ENCODE measurements at regions not wholly inside any gene's neighbourhood (a gene's known extent, or its start where the extent isn't known, plus 50 kb on each side); places are given as distances from the start of the nearest gene placed in this dataset.
"Not testable (repeated sequence)": the region's sequence is repeated elsewhere in the genome, so short reads cannot be mapped to it uniquely, and the experiment has no call there.

DNA sequence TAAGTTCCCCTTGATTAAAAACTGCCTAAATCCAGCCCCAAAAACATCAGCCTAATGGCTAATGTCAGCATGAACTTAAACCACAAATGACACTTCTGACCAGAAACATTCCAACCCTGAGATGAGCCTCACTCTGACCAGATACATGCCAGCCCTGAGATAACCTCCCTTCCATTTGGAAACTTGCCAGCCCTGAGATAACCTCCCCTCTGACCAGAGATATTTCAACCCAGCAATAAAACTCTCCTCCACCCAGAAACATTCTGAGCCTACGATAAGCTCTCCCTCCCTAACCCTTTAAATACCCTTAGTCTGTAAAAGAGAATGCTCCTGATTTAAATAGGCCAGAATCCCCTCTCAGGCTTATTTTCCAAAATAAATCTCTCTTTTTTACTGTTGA is 1035.7 kb upstream of the NUDT12 start:
- no peak for DNase-seq

DNA sequence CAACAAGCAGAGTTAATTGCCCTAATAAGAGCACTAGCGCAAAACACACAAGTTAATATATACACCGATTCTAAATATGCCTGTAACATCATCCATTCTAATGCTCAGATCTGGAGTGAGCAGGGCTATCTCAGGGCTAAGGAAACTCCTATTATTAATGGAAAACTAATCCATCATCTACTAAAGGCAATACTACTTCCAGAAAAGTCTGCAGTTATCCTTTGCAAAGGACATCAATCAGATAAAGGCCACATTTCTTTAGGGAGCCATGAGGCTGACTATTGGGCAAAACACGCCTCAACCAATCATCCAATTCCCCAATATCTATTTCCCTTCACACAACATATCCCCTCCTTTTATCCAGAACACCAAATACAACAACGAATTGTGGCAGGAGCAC is 1032.3 kb upstream of the NUDT12 start:
- no peak for DNase-seq

DNA sequence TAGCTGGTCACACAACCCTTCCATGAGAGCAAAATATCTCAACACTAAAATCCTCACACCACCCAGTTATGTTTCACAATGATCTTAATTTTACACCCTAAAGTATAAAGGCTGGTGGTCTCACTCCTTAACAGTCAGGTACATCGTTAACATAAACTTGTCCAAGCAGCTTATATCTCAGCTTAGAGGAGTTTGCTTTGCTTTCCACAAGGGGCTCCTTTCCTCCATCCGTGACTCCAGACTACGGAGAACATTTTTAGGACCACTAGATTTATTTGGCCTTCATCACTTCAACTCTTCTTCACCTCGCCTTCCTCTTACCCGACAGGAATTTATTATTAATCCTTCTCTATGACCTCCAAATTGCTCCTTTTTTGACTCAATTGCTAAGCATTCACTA is 1014.1 kb upstream of the NUDT12 start:
- no peak for DNase-seq

DNA sequence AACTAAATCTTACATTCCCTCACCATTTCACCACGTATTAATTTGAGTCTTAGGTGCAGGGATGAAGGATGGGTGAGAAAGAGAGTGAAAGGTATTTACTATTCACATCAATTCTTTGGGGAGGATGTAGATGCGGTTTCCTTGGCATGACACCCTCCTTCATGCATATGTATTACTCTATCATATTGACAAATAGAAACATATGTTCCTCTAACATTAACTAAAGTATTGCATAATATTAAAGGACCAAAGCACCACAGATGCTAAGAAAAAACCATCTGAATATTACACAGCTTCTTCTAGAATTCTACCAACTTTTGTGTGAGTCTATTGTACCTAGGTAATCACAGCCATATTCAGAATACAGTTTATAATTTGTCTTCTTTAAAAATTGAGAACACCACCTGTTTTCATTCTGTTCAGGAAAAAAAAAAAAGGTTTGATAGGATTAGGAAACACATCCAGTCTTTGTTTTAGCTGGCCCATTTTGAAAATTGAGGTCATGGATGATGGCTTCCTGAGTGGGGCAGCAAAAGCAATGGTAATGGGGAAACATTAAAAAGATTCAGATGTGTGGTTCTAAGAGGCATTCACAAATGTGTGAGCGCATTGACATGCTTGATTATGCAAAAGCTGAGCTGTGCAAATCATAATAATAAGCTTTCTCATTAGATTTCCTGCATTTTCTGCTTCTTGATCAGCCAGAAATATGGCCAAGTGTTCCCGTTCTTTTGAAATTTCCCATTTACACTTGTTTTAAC is 1011.5 kb upstream of the NUDT12 start:
- no peak for DNase-seq

DNA sequence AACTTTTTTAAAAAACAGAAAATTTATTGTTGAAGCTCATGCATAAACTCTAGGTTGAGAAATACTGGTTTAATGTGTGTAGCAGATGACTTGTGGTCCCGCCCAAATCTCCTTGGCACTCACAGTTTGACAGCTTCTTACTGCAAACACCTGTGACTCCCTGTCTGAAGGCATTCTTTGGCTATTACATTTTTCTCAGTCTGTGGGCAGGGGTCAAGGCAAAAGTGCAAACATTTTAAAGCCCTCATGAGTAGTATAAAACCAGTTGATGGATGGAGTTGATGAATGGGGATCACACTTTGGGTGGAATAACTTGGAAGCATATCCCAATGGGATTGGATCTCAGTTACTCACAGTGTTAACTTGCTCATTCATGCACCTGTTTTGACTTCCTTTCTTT is 1007.0 kb upstream of the NUDT12 start:
- no peak for DNase-seq

DNA sequence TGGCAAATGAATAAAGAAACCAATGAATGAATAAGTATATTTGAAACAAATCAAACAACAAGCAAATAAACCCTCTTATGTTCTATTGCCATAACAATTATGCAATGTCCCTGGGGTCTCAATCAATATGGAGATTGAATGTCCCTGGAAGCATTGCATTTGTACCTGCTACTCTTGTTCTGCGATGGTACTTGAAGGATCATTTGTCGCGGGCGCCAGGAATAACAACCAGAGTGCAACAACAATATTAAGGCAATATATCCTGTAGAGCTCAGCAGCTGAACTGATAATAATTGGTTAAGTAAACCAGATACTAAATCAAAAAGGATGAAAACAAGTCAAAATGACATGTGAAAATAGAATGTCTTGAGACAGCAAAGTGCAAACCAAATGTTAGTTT is 1001.9 kb upstream of the NUDT12 start:
- DNase-seq = no peak

DNA sequence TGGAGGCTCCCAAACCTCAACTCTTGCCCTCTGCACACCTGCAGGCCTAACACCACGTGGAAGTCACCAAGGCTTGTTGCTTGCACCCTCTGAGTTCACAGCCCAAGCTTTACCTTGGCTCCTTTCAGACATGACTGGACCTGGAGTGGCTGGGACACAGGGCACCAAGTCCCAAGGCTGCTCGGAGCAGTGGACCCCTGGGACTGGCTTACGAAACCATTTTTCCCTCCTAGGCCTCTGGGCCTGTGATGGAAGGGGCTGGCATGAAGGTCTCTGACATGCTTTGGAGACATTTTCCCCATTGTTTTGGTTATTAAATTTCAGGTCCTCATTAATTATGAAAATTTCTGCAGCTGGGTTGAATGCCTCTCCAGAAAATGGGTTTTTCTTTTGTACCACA is 994.4 kb upstream of the NUDT12 start:
- no peak for DNase-seq

DNA sequence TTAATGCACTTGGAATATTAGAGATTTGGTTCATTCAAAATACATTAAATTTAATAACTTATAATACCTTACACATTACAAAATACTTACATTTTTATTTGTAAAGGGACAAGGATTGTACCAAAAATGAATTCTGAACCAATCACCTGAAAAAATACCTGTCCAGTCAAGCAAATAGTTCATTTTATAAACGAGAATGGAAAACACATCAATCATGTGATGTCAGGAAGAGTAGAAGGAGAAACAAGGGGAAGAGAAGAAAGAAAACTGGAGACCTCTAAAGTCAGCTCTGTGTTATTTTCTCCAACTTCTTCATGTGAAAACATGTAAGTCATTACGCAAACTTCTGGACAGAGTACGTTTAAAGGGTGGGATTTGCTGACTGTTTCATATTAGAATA is 989.0 kb upstream of the NUDT12 start:
- no peak for DNase-seq

DNA sequence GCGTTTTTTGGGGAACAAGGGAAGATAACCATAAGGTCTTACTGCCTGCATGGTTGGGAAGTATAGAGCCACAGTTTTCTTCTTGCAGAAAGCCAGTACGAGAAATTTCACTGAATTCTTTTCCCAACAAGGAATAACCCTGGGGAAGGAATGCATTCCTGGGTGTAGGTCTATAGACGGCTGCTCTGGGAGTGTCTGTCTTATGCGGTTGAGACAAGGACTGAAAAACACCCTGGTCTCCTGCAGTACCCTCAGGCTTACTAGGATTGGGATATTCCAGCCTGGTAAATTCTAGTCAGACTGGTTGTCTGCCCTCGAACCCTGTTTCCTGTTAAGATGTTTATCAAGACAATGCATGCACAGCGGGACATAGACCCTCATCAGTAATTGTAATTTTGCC is 984.3 kb upstream of the NUDT12 start:
- DNase-seq = not testable (repeated sequence)

DNA sequence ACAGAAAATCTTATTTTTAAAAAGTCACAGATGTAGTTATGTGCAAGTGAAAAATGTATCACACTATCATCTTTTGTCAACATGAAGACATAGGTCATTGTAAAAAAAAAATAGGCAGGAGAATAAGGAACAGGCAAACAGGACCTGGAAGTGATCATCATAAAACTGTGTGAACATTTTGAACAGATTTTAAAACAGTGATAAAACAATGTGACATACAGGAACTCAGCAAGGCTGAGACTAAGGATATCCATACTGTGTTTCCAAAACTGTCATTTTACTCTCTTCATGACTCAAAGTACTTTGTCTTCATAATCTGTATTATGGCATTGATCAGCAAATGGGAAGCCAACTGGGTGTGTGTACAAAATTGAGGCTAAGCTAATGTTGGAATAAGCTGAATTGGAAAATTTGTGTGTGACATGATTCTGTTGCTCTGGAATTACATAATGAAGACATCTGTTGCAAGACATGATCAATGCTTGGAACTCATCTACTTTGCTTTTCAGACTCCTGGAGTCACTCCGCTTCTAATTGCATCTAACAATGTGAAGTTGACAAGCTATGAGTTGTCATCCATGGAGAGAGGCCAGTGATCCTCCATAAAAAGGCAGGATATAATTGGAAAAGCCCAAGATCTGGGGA is 978.7 kb upstream of the NUDT12 start:
- no peak for DNase-seq

DNA sequence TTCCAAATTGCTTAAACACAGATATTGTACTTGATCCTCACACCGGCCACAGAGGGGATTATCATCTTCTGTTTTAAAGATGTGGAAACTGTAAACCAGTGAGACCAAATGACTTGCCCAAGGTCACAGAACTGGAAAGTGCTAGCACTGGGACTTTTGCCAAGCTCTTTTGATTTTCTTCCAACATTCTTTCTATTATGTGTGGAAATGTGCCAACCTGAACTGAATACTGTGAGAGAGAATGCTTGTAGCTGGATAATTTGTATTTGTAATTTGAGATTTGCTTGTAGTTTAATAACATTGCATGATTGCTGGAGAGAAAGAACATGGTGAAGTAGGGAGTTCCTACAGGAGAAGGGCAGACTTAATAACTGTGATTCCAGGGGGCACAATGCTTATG is 977.9 kb upstream of the NUDT12 start:
- DNase-seq = no peak

DNA sequence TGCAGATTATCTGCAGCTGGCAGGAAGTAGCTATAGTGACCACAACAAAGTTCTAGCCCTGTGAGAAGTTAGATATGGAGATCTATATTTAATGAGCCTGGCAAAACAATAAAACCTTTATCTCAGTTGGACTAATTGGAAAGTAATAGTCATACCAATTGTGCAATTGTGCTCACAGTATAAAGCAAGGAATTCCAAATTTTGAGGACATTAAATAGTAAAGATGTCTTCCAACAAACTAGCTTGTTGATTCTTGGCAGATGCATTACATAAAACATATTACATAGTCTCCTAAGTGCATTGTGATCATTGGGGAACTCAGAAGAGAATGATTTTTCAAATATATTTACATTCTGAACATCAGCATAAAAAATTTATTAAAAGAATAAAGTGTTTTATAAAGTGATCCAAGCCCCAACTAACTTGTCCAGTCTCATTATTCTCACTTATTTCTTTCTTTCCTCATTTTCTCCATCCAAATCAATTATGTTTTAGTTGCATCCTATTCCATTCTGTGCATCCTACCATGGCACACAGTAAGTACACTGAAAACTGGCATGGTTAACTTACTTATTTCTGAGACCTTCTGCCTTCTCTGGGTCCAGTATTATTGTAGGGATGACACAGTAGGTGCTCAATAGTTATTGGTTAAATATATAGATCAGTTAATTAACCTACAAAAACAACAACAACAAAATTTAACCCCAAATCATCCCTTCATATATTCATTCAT is 977.2 kb upstream of the NUDT12 start:
- DNase-seq = no peak

DNA sequence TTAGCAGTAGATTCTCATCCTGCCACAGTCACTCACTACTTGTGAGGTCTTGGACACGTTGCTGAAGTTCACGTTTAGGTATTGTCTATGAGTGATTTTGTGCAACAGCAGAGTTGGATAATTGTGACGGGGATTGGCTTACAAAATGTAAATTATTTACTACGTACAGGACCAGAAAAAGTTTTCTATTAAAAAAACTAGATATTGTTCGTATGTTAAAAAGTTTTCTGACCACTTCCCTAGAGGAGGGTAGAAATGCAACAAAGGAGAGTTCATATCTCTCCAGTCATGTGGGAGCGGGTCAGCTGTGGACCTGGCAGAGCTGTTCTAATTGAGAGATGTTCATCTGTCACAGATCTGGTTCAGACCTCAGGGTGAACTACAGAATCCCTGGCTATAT is 976.1 kb upstream of the NUDT12 start:
- no peak for DNase-seq

DNA sequence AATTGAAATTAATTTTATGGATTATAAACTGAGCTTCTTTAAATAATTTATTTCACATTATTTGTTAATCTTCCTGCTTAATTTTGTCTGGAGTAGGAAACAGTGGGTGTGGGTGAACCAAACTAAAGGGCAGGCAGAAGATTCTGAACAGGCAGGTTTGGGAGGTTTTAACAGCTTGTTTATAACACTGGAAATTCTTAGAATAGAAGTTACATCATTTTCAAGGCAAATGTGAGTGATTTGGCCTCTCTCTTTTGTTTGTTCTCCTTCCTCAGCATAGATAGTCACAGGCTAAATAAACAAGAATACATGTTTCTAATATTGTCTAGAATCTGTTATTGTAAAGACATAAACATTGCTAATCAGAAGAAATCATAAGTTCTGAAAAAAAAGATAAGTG is 970.9 kb upstream of the NUDT12 start:
- DNase-seq = no peak

DNA sequence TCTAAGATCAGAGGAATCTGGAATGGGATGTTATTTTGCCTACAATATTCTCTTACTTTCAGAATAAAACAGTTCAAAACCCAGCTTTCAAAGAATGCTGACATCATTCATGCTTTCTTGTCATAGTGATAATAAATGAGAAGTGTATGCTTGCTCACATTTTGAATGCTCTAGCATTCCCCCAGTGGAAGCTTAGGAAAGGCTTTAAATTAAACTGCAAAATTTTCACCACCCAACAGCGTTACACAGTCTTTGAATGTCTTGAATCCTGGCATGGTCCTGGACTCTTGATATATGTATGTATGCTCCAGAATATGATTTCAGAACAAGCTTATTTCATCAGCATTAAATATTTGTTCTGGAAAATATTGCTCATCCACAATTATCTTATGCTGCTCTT is 964.3 kb upstream of the NUDT12 start:
- no peak for DNase-seq

DNA sequence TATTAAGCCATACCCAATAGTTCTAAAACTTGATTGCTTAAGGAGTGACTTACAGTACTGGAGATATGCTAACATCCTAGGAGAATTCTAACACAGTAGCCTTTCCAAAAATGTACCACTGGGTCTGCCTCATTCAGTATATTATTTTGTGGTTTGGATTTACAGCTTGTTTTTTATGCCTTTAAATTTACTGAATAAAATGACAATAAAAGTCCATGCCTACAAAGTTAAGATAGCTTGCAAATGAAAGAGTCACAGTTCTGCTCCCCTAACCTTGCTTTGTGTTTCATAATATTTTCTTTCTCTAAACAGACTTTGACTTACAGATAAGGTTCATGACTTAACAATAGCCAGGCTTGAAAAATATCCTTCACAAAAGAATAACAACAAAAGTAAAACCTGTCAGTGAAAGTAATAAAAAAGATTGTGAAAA is 951.1 kb upstream of the NUDT12 start:
- no peak for DNase-seq

DNA sequence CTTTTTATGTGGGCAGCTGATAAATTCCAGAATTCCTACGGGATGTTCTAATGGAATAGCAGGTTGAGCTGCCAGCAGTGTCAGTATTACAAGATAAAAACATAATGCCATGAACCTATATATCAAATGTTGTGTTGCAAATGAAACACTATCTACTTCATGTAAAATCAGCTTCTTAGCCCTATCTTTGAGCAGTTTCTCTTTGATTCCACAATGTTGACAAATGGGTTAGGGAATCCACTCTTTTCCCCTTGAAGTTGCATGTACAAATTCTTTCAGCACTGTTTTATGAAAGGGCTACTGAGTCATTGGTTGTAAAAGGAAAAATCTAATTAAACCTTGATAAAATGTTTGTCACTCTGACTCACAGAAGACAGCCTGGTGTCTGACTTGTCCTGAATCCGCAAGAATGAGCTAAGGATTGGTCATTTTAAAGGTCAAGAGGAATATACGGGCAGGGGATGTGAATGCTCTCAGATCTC is 950.6 kb upstream of the NUDT12 start:
- no peak for DNase-seq

DNA sequence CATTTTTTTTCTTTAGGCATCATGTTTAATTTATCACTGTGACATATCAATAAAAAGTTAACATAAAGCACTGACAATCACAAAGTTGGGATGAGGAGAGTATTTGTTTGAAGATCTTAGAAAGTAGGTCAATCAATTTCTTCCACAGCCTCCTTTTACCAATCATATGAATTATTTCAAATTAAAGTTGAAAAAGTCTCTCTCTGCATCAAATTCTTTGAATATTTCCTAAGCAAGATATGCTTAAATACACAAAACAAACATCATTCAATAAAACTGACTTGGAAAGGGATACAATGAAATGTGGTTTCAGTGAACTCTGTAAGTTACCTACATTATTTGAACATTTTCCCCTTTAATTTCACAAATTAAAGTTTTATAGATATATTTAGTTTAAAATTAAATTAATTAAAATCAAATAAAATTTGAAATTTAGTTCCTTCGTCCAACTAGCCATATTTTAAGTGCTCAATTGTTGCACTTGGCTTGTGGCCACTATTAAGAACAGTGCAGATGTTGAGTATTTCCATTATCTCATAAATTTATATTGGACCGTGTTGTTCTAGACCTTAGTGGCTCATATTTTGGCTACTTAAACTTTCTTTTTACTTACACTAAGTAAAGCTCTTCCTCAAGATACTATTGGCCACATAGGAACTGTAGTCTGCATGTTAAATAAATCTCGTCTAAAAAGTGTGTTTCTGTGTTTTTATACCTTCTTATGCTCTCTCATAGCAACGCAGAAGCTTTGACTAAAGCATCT is 949.7 kb upstream of the NUDT12 start:
- no peak for DNase-seq

DNA sequence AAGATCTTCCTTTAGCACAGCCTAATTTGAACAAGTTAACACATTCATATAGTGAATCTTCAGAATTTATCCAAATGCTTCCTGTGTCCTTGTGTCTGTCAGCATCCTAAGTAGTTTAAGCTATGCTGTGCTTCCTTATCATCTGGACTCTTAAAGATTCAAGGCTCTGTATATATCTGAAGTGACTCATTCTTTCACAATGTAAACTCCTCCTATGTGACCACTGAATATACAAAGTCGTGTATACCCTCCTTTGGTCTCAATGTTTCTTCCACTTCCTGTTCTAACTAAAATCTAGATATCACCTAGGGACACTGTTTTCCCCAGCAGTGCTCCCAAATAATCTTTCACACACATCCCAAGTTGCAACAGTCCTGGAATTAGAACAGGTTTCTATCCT is 935.7 kb upstream of the NUDT12 start:
- DNase-seq = no peak

DNA sequence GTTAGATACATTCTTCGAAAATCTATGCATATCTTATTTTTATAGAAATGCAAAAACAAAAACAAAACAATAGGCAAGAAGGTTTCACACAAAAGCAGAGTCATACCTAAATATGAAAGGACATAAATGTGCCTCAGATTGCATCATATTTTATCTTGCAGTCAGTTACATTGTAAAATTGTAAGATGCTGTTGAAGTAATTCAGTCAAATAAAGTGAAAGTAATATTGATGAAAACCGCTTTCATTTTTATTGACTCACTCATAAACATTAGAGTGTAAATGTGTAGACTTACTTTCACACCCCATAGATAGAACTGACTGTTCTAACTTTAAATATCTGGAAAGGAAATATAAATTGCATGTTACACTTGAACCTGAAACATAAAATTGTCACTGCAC is 931.5 kb upstream of the NUDT12 start:
- DNase-seq = no peak

DNA sequence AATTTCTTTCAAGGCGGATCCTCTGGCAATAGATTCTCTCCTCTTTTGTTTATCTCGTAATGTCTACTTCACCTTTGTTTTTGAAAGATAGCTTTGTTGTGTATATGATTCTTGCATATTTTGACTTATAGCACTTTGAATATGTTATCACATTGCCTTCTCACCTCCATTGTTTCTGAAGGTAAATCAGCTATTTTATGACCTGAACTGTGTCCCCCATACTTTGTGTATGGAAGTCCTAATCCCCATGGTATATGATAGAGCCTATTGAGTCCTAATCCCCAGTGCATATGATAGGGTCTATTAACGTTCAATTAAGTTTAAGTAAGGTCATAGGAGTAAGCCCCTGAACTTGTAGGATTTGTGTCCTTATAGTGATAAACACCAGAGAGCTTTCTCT is 910.2 kb upstream of the NUDT12 start:
- DNase-seq = no peak

DNA sequence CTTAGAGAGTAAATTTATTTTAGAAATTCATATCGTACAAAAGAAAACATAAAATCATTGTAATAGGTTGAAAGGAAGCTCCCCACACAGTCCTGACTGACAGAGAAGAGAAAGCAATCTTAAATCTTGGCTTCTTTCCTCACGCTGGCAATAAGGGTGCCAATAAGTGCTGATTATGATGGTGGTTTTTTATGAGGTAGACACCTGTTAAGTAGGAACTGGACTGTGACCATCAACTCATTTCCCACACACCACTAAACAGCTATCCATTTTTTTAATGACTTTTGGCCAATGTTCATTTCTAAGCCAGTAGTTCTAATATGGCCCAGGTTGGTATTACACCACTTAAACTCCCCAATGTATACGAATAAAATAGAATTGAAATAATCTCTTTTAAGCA is 893.5 kb upstream of the NUDT12 start:
- no peak for DNase-seq

DNA sequence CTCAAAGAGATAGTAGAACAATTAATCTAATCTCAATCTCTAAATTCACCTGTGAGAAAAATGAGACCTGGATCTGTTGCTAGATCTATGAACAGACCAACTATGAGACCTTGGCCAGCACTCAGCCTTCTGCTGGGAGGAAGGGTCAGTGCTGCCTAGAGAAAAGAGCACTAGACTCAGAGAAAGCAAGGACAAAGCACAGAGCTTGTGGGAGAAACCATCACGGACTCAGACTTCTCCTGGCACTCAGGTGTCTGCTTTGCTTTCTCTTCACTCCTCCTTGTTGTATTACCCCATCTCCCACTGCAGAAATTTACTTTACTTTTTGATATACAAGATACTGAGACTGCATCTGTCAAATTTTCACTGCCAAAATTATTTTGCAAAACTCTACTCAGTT is 890.0 kb upstream of the NUDT12 start:
- no peak for DNase-seq

Data from stimulated activated CD4-positive, alpha-beta T cell treated with anti-CD3 and anti-CD28 coated beads, Interleukin-1b, Interleukin-23, amount 100 ng/mL, for 48 hours (primary cell).